DMS153 (cell line): ENCODE measurements at regions not wholly inside any gene's neighbourhood (a gene's known extent, or its start where the extent isn't known, plus 50 kb on each side); places are given as distances from the start of the nearest gene placed in this dataset.

Experiments used
- DNase-seq: peaks from one replicate; lab custom pipeline; 2025; lab: John Stamatoyannopoulos, UW

DNA sequence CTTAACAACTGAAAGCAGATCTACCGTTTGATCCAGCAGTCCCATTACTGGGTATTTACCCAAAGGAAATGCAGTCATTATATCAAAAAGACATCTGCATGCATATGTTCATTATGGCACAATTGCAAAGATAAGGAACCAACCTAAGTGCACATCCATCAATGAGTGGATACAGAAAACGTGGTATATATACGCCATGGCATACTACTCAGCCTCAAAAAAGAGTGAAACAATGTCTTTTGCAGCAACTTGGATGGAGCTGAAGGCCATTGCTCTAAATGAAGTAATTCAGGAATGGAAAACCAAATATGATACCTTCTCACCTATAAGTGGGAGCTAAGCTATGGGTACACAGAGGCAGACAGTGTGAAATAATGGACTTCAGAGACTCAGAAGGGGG, 169.3 kb downstream of the ZBTB18 start:
- DNase-seq: no peak

DNA sequence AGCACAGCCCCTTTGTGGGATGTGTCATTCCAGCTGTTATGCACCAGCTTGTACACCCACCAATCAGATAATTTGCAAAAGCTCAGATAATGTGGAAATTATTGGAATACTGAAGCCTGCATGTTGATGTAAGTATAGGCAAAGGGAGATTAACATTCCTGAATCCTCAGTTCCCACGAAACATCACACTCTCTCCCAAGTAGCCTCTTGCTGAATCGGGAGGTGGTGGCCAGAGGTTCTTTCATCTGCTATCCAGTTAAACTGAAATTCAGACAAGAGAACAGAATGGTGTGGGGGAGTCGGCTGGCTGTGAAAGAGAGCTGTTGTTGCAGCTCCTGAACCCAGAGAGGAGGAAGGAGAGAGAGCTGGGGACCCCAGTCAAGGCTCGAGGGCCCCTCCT, 170.9 kb downstream of the ZBTB18 start:
- DNase-seq: no peak

DNA sequence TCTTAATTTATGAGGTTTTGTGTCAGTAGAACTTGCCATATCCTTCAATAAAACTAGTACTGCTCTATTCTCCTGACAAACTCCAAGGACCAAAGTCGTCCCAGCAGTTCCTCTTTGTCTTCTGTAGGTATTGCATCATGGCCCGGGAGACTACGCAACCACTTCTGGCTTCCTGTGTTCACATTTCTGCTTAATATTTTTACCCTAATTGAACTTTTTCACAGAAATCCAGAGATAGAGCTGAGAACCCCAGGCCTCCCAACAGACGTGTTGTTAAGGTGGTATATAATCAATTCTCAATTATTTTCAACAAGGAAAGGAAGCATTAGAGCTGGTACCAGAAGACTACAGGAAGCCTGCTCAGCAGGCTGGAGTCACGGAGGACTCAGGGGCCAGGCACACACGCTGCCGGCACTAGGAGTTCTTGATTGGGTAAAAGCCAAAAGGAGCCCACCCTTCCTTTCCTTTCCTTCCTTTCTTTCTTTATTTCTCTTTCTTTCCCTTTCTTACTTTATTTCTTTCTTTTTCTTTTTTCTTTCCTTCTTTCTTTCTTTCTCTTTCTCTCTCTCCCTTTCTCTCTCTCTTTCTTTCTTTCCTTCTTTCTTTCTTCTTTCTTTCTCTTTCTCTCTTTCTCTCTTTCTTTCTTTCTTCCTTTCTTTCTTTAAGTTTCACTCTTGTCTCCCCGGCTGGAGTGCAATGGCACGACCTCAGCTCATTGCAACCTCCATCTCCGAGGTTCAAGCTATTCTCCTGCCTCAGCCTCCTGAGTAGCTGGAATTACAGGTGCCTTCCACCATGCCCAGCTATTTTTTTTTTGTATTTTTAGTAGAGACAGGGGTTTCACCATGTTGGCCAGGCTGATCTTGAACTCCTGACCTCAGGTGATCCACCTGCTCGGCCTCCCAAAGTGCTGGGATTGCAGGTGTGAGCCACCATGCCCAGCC, 173.7 kb downstream of the ZBTB18 start:
- DNase-seq: no peak

DNA sequence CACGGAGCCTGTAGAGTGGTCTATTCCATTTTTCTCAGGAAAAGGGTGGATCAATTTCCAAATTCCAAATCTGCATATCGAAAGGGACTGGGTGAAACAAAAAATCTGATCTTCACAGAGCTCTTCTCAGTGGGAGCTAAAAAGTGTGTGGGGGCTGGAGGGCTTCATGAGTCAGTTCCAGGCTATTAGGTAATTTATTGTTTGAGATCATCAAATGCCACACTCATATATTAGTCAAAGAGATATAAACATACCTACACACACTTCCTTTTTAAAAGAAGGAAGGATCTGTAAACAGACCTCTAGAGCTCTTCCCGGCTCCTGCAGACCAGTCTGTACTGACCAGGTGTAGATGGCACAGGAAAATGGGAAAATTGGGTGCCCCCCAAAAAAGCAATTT, 175.4 kb downstream of the ZBTB18 start:
- no peak for DNase-seq

DNA sequence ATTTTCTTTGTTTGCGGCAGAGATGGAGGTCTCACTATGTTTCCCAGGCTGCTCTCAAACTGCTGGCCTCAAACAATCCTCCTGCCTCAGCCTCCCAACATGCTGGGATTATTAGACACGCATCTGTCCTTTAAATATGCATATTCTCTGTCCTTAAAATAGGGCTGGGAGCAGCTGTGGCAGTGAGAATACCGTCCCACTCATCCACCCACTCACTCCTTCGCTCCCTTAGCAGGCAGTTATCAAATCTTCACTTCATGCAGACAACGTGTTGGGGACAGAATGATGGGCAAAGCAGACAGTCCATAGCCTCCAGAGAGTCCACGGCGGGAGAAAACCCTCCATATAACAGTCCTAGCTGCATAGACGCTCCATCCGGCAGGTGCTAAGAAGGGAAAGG, 179.4 kb downstream of the ZBTB18 start:
- no peak for DNase-seq

DNA sequence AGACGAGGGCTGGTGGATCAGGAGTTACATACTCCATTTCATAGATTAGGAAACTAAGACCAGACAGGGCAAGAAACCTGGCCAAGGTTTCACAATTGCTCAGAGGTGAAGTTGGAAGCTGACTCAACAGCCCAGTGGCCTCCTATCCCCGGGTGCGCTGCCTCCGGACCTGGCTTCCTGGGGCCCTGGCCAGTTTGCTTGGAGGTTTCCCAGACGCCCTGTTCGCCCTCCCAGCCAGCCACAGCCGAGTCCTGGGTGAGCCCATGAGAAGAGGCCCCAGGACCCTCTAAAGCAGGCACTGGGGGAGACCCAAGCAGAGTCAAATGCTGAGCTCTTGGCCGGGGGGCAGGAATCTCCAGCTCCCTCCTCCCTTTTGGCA, 180.1 kb downstream of the ZBTB18 start:
- DNase-seq: no peak

DNA sequence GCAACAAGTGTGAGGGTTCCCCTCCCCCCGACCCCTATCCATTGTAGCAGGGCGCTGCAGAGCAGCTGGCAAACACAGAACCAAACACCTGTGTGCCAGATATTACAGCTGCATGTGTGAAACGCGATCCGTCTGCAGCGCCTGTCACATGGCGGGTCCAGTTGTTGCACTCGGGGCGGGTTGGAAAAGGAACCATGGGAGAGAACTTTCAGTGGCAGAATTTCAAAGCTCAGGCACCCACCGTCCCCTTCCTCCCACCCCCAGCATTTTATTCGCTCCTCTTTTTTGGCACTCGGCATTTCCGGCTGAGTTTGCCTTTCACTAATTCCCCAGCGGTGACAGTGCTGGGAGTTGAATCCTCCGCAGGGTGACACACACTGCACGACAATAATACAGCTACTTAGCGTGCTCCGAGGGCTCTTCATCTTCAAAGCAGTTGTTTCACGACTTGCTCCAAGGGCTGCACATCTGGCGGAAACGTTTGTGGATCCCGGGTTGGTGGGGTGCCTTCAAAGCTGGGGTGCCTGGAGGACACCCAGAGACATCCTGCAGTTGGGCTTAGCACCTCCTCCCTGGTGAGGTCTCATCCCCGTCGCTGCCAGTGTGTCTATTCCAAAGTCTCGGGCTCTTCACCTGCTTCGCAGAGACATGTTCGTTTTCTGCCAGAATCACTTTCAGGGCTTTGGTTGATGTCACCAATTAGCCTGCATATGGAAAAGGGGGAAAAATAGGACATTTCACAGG, 180.7 kb downstream of the ZBTB18 start:
- peak; percentile 70 for DNase-seq

DNA sequence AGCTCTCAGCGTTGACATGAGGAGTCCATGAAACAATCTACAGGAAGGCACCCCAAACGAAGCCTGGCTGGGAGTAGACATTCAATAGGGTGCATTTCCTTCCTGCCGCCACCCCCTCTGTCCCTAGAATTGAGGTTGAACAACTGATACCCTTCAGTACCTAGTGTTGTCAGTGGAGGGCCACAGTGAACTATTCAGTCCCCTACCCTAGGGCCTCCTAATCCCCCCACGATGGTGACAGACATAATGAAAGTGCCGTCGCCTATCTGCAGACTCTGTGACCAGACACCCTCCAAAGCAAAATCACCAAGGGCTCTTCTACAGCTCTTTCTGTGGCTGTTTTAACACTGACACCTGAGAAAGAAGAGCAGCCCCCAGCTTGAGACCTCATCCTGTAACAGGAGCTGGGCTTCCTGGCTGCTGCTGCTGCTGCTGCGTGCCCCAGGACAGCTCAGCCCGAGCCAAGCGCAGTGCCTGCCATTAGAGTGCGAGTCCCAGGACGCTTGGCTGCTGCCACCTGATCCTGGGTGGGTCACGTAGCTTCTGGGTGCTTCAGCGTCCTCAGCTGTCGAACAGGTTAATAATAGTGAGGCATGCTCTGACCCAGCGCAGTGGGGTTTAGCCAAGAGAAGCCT, 183.0 kb downstream of the ZBTB18 start:
- DNase-seq: no peak

DNA sequence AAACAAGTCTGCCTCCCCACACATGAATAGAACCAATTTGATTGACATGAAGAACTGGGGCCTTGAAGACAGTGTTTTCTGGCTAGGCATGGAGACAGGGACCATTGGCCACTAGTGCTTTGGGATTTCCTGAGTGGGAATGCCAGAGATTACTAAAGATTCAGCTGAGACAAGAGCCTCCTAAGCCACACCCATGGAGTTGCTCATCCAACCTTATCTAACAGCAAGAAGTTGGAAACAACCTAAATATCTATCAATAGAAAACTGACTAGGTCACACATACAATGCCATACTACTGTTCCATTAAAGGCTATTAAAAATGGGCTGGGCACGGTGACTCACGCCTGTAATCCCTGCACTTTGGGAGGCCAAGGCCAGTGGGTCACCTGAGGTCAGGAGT, 184.1 kb downstream of the ZBTB18 start:
- DNase-seq: no peak

DNA sequence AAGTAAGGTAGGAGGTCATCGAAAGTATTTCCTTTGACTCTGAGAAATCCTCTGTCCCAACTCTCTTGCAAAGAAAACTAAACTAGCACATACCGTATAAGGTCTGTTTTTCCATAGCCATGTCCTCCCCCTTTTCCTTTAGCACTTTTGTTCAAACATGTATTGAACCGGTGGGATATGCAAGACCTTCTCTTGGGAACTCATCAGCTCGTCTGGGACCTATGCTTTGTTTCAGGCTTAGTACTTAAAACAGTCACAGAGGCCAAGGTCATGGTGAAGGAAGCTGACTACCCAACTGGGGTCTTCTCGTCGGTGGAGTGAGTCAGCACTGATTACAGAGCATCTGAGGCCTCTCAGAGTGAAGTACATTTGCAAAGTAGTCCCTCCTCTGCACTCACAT, 185.0 kb downstream of the ZBTB18 start:
- no peak for DNase-seq

DNA sequence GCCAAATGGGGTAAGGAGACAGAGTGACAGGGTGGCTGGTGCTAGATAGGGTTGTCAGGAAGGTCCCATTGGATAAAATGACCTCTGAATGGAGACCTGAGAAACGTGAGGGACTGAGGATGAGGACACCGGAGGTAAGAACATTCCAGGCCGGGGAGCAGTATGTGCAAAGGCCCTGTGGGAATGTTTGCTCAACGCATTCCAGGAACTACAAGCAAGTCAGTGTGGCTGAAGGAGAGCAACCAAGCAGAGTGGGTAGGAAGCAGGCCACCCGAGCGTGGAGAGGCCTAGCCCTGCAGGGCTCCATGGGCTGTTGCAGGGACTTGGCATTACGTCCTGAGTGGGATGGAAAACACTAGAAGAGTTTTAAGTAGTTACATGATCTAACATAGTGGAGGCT, 185.6 kb downstream of the ZBTB18 start:
- no peak for DNase-seq

DNA sequence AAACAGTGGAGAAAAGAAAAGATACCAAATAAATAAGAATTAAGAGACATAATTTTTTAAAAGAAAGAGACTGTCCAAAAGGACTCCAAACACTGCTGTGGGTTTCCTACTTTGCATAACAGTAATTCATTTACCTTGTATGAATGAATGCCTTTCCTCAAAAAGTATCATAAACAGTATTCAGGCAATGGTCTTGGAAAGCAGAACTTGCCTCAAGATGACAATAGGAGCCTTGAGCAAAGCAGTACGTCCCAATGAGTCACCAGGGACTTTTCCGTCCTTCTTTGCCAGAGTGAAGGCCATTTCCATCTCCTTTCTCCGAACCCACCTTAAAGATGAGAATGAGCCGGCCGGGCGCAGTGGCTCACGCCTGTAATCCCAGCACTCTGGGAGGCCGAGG, 186.4 kb downstream of the ZBTB18 start:
- no peak for DNase-seq

DNA sequence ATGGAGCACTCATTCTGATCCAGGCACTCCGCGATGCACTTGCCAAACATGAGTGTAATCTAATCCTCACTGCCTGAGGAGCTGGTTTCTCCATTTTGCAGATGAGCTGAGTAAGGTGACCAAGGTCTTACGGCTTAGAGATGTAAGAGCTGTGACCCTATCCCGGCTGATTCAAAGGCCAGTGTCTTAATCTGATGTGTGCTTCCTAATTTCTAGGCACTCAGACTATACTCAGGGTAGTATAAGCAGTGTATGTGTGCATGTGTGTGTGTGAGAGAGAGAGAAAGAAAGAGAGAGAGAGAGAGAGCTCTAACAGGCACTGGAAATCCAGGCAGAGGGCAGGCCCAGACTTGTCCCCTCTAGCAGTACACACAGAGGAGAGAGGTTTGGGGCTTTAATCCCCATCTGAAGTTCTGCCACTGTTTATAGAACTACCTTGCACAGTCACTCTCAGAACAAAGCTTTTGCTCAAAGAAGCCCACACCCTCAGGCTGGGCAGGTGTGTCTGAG, 188.2 kb downstream of the ZBTB18 start:
- peak; percentile 95 for DNase-seq

DNA sequence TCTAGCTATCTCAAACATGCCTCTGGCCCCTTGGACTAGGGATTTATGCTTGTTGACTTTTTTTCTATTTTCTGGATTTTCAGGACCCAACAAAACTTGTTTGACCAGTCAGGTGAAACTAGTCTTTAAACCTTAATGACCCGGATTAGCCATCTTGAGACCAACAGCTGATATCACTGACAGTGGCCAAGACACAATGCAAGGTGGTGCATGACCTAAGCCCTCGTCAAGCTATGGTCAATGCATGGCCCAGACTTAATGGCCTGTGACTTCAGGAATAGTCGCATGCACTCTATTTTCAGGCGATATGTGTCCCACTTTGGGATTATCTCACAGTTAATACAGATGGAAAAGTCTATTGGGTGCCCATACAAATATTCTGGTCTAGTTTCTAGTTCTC, 190.4 kb downstream of the ZBTB18 start:
- DNase-seq: no peak

DNA sequence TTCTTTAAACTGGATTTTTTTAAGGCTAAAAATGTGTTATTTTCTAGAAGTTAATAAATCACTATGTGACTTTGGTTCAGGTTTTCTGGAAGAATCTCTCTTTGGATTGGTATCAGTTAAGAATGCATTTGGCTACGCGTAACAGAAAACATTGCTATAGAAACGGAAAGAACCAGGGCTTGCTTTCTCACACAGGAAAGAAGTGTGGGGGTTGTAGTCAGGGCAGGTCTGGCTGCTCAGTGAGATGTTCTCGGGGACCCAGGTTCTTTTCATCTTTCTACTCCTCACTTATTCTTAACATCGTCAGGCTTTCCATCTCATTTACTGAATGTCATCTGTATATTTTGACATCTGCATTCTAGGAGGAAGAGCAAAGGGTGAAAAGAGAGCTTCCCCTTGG, 191.4 kb downstream of the ZBTB18 start:
- DNase-seq: no peak

DNA sequence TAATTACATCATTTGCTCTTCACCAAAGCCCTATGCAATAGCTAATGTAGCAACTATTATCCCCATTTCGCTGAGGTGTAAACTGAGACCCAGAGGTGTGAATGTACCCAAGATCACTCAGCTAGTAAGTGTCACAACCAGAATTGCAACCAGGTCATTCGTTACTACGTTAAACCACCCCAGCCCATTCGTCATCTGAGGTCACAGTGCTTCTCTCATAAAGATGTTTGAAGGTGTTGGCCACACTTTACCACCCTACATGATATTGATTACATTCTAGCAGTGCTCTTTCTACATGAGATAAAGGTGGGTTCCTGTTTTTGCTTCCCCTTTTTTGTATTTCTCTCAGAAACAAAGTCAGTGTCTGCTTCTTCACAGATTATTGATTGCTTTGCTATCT, 195.3 kb downstream of the ZBTB18 start:
- DNase-seq: no peak

DNA sequence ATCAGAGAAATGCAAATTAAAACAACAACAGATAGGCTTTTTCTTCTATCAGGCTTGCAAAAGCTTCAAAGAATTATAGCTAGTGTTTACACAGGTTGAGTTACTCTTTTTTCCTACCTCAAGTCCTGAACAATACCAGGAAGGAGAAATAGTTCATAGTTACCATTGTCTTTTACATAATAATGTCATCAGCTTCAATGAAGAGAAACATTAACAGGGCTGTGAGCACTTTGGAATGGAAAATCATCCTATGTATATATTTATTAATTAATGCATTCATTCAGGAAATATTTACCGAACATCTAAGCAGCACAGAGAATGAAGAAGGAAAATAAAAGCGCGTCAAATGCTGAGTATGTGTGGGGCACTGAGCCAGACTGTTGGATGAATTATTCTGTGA, 197.3 kb downstream of the ZBTB18 start:
- peak; percentile 25 for DNase-seq

DNA sequence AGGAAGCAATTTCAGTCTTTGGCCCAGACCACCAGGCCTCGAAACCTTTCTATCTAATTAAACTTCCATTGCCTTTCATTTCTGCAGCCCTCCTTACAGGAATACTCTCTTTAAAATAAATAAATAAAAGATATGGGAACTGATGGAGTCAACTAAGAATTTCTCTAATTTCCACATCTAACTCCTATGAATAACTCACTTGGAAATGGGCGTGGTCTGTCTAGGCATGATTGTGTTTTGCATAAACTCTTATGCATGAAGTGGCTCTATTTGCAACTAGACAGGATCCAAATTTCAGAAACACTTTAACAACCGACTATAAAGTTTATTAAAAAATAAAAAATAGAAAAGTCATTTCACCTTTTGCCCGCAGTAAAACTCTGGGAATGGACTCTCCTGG, 199.5 kb downstream of the ADSS2 start:
- DNase-seq: no peak

DNA sequence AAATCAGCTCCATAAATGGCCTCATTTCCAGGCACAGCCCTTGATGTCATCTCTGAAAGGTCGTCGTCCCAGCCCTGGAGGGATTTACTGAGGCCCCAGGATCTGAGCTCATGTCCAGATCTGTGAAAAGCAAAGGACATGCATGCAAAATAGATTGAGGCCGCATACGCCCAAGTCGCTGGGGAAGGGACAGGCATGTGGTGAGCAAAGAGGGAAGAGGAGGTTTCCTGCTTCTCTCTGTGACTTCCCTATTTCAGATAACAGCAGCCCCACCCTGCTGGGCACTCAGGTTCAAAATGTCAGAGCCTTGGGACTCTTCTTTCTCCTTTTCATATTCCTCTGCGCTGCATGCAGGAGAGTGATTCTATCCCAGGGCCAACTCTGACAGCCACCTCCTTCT, 197.2 kb downstream of the ADSS2 start:
- DNase-seq: no peak

DNA sequence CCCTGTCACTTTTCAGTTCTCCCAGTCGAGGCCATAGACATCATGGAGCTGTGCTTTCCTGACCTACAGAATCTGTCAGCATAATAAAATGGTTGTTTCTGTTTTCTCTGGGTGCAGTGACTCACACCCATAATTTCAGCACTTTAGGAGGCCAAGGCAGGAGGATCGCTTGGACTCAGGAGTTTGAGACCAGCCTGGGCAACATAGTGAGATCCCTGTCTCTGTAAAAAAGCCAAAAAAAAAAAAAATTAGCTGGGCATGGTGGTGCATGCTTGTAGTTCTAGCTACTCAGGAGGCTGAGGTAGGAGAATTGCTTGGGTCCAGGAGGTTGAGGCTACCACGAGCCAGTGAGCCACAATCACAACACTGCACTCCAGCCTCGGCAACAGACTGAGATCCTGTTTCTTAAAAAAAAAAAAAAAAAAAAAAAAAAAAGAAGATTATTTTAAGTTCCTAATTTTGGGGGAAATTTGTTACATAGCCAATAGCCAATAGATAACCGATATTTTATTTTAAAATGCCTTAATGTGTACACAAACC, 196.2 kb downstream of the ADSS2 start:
- no peak for DNase-seq

DNA sequence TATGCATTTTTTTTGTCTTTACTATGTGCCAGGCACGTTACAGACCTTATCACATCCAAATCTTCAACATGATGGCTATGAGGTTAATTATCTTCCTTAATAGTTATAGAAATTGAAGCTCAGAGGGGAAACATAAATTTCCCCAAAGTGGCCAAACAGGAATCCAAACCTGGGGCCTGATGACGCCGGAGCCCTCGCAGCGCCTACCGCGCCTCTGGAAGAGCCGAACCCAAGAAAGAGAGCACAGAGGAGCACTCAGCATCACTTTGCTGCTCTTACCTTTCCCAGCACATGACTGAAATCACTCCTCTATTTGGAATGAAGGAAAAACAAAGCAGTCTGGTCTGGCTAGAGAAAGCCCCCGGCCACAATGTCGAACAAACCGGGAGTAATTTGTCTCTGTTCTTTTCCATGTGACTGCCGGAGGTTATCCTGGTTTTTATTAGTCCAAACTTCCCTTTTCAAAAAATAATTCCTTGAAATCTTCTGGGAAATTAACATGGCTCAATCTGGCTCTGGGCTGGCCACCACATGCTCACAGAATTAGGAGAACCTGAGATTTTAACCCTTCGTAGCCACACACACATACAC, 195.5 kb downstream of the ADSS2 start:
- DNase-seq: no peak

DNA sequence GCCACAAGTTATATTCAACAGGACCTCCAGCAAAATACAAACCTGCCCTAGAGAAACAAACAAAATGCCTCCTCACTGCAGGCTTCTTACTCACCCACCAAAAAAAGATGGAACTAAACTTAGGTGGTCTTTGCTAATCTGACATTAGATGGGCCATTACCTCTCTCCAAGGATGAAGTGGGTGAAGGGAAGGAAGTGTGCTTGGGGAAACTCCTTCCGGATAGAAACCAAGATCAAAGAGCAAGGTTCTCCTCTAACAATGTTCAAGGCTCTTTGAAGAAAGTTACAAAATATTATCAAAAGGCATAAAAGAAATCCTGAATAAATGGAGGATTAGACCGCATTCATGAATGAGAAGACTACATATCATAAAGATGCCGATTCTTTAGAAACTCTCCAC, 187.5 kb downstream of the ADSS2 start:
- no peak for DNase-seq
